GM12878 (cell line): ENCODE measurements at regions not wholly inside any gene's neighbourhood (a gene's known extent, or its start where the extent isn't known, plus 50 kb on each side); places are given as distances from the start of the nearest gene placed in this dataset.

ENCODE experiments used
- ATAC-seq: fragments of 200-7000 bp; cut with Tn5 transposase; 3 replicates; pipeline ENCODE4 v1.9.1; 2020; ENCODE audit warnings: mild to moderate bottlenecking, moderate library complexity
- BruUV-seq: library from RNA; stranded (reverse); fragments of 400-500 nt; replicated peaks from 2 replicates; lab custom pipeline; 2021; lab: Mats Ljungman, UMichigan
- CTCF ChIA-PET: fragments of 300-600 bp; sonication (Branson Sonifier 250); formaldehyde crosslinking; extraction: SDS; loops from one replicate; lab custom pipeline; 2021; ENCODE audit warnings: inconsistent platforms; lab: Yijun Ruan, JAX
- POLR2A ChIA-PET: fragments of 350-600 bp; formaldehyde crosslinking; extraction: SDS; loops from one replicate; lab custom pipeline; 2021; ENCODE audit warnings: inconsistent platforms; lab: Charles Lee
- RAD21 ChIA-PET: fragments of 300-600 bp; sonication (Branson Sonifier 250); formaldehyde crosslinking; loops from one replicate; lab custom pipeline; 2023; ENCODE audit warnings: antibody characterized with exemption; ENCODE audit not compliant: unreplicated experiment; lab: Charles Lee
- SMC1A ChIA-PET: fragments of 300-600 bp; sonication (Branson Sonifier 250); formaldehyde crosslinking; loops from one replicate; lab custom pipeline; 2023; ENCODE audit not compliant: unreplicated experiment, uncharacterized antibody; lab: Charles Lee
- DNase-seq: peaks from one replicate; pipeline ENCODE4 v3.0.0-alpha.2; 2011; ENCODE audit warnings: low read depth, low spot score
- FAIRE-seq: peaks from 3 replicates; lab custom pipeline; 2011; peaks lifted over from hg19 to GRCh38; lab: Jason Lieb, UNC
- H2AFZ ChIP-seq: 2 replicates; pipeline ENCODE4 v1.6.0; 2011; ENCODE audit warnings: low read depth, low read length, control low read depth; ENCODE audit not compliant: control insufficient read depth
- H3K27ac ChIP-seq: 2 replicates; pipeline ENCODE4 v1.5.1; 2011; ENCODE audit warnings: control low read depth; ENCODE audit not compliant: control insufficient read depth, insufficient read depth
- H3K27me3 ChIP-seq, 2 experiments: replicated peaks in 1 of 2; 2 replicates each; pipeline versions ENCODE4 v1.6.0 to v1.6.1; 2011; ENCODE audit warnings: low read length in 1 of 2; ENCODE audit not compliant: control insufficient read depth in 2 of 2, insufficient read depth in 2 of 2
- H3K36me3 ChIP-seq, 2 experiments: 2 replicates each; pipeline ENCODE4 v1.5.1; 2011; ENCODE audit warnings: low read length in 1 of 2; ENCODE audit not compliant: control insufficient read depth in 2 of 2, insufficient read depth in 2 of 2
- H3K4me1 ChIP-seq: 2 replicates; pipeline ENCODE4 v1.6.1; 2011; ENCODE audit warnings: mild to moderate bottlenecking, low read length, moderate library complexity, mixed read lengths; ENCODE audit not compliant: control insufficient read depth, insufficient read depth
- H3K4me2 ChIP-seq: 2 replicates; pipeline ENCODE4 v1.6.0; 2011; ENCODE audit warnings: control low read depth; ENCODE audit not compliant: control insufficient read depth, insufficient read depth
- H3K4me3 ChIP-seq: fragments of 200-600 bp; sonication (generic); 2 replicates; pipeline ENCODE4 v1.5.1; 2016
- H3K79me2 ChIP-seq: 2 replicates; pipeline ENCODE4 v1.6.0; 2011; ENCODE audit warnings: low read length; ENCODE audit not compliant: control insufficient read depth, insufficient read depth
- H3K9ac ChIP-seq: 2 replicates; pipeline ENCODE4 v1.8.0; 2011; ENCODE audit warnings: low read length, control low read depth, mixed read lengths; ENCODE audit not compliant: control insufficient read depth, insufficient read depth
- H3K9me3 ChIP-seq: replicated peaks from 3 replicates; pipeline ENCODE4 v1.5.1; 2011; ENCODE audit warnings: mild to moderate bottlenecking, low read length; ENCODE audit not compliant: control insufficient read depth, insufficient read depth
- H4K20me1 ChIP-seq: 2 replicates; pipeline ENCODE4 v1.6.0; 2011; ENCODE audit not compliant: control insufficient read depth, insufficient read depth
- BHLHE40 ChIP-seq, 2 experiments: fragments of 450-650 bp in 1 of 2; IDR thresholded peaks; 2 replicates each; pipeline ENCODE4 v1.6.1; 2011 to 2017; ENCODE audit warnings: low read depth in 2 of 2, borderline replicate concordance in 1 of 2, improper control_type of control experiment in 1 of 2, low read length in 1 of 2, mild to moderate bottlenecking in 1 of 2
- BMI1 ChIP-seq: fragments of 450-650 bp; IDR thresholded peaks from 2 replicates; pipeline ENCODE4 v1.6.1; 2016; ENCODE audit warnings: mild to moderate bottlenecking, moderate library complexity, borderline replicate concordance
- CREB1 ChIP-seq: IDR thresholded peaks from 2 replicates; pipeline ENCODE4 v1.6.1; 2012; ENCODE audit warnings: low read depth, mild to moderate bottlenecking, inconsistent platforms
- ESRRA ChIP-seq: IDR thresholded peaks from 2 replicates; pipeline ENCODE4 v1.6.1; 2012; ENCODE audit warnings: mild to moderate bottlenecking, low read length, improper control_type of control experiment
- FOXK2 ChIP-seq: fragments of 450-650 bp; IDR thresholded peaks from 2 replicates; pipeline ENCODE4 v1.6.1; 2017; ENCODE audit warnings: mild to moderate bottlenecking, moderate library complexity
- JUNB ChIP-seq: IDR thresholded peaks from 2 replicates; pipeline ENCODE4 v1.6.1; 2016; ENCODE audit warnings: antibody characterized with exemption, mild to moderate bottlenecking
- NKRF ChIP-seq: fragments of 450-650 bp; conservative IDR thresholded peaks from 2 replicates; pipeline ENCODE4 v1.6.1; 2017; ENCODE audit warnings: mild to moderate bottlenecking, moderate library complexity
- STAT3 ChIP-seq: IDR thresholded peaks from 2 replicates; pipeline ENCODE4 v1.6.1; 2011; ENCODE audit warnings: low read depth, low read length, improper control_type of control experiment
- TCF7 ChIP-seq: IDR thresholded peaks from 2 replicates; pipeline ENCODE4 v1.6.1; 2014; ENCODE audit warnings: antibody characterized with exemption, borderline replicate concordance
- ZNF207 ChIP-seq: fragments of 450-650 bp; IDR thresholded peaks from 2 replicates; pipeline ENCODE4 v1.6.1; 2014; ENCODE audit warnings: antibody characterized with exemption, mild to moderate bottlenecking, borderline replicate concordance
- WGBS: methylation state at CpG from one replicate; pipeline ENCODE4 v1.1.6; 2016; ENCODE audit warnings: low lambda C conversion rate; ENCODE audit not compliant: insufficient replicate concordance, insufficient coverage; ENCODE audit errors: missing lambda C conversion rate; 5-methylcytosine and 5-hydroxymethylcytosine counted together
- in situ Hi-C: fragments of 300-500 bp; cut with MboI; formaldehyde crosslinking; loops from 9 replicates; pipeline ENCODE4 v1.14.3; 2018; ENCODE audit warnings: mixed read lengths
- intact Hi-C: fragments of 100-400 bp; cut with micrococcal nuclease; formaldehyde crosslinking; loops from one replicate; pipeline ENCODE4 v1.14.2; 2022; ENCODE audit not compliant: unreplicated experiment
- TF ChIP-seq, protein P1 (sequence below): IDR thresholded peaks from 2 replicates; pipeline ENCODE4 v1.6.1; 2012; ENCODE audit warnings: low read depth, low read length, improper control_type of control experiment
- TF ChIP-seq, protein P2 (sequence below): fragments of 450-650 bp; IDR thresholded peaks from 2 replicates; pipeline ENCODE4 v1.6.1; 2014; ENCODE audit warnings: mild to moderate bottlenecking

DNA sequence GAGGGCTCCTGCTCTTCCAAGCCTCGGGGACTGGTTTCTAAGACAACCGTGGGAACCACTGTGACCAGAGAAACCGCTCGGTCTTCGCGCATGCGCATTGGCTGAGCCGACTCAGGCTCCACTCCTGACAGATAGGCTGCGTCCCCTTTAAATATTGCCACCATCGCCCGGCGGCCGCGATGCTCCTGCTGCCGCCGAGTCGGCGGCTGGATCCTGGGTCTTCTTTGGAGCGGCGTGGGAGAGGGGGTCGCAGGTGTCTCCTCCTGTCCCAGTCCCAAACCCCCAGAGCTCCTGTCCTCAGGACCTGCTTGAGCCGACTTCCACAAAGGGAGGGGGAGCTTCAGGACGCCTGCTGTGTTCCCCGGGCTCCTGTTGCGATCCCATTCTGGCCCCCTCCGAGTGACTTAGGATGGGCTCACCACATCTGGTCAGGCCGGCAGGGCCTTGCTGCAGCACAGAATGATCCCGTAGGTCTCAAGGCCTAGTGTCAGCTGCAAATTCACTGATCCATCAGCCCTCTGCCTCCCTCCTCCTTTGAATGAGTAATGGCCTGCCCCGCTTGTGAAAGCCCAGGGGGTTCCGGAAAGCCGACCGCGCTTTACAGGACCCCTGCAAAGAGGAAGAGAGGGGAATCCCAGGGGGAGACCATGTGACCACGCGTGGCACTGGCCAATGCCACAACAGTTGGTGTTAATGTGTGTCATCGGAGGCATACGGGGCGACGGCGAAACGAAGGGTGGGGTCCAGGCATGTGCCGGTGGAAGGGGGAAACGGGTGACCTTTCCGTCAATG is 683.2 kb upstream of the TPTE start:
- H3K4me3 ChIP-seq = no peak overlapping the region
- intact Hi-C loops = no loop called here
- H3K27me3 ChIP-seq = no peaks in the 10 kb centered on the region
- ATAC-seq (no peak), DNase-seq (no peak), FAIRE-seq (no peak)
- no peak overlapping the region for H3K4me2 ChIP-seq
- TF ChIP-seq TCF7 (no peak), BMI1 (no peak)
- BruUV-seq = no TSS peak
- no peak overlapping the region for H2AFZ ChIP-seq
- no peak overlapping the region for H3K27ac ChIP-seq
- WGBS = 76% methylated on average over 44 of the region's 44 CpGs
- SMC1A ChIA-PET = no interaction called here
- CTCF ChIA-PET = no interaction called here
- no peaks in the 10 kb centered on the region for H4K20me1 ChIP-seq
- no peaks in the 10 kb centered on the region; the same call in 2 of the 3 replicates for H3K9me3 ChIP-seq
- no peaks in the 10 kb centered on the region for H3K79me2 ChIP-seq
- no peak overlapping the region for H3K9ac ChIP-seq
- H3K4me1 ChIP-seq = no peaks in the 10 kb centered on the region
- no peaks in the 10 kb centered on the region for H3K36me3 ChIP-seq
- POLR2A ChIA-PET = no interaction called here
- RAD21 ChIA-PET = no interaction called here
- in situ Hi-C loops = no loop called here

DNA sequence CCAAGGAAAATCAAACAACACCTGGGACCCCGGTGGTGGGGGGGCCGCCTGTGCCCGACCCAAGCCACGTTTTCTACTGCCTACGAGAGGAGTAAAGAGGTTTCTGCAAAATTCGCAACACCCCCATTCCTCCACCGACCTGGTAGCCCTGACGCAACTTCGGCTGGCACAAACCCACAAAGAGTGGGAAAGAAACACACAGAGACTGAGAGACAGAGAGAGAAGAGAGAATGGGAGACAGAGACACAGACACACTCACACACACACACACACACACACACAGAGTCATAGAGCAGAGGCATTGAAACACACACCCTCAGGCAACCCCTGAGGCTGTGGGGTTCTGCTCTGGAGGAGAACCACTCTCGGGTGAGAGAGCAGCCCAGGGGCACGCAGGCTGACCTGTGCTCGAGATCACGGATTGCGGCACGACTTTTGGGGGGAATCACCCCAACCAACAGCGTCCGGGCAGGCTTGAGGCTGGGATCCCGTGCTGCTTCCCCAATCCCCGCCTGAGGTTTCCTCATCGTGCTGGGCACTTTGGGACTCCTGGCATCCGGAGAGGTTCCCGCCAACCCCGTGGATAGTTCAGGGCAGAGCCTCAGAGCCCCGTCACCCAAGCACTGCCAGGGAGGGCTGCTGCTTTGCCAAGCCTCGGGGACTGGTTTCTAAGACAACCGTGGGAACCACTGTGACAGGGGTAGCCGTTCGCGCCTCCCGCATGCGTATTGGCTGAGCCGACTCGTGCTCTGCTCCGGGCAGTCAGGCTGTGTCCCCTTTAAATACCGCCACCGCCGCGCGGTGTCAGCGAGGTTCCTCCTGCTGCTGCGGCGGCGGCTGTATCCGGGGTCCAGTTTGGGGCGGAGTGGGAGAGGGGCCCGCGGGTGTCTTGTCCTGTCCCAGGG is 682.4 kb upstream of the TPTE start:
- ATAC-seq (no peak), FAIRE-seq (no peak), DNase-seq (no peak)
- 64% methylated on average over 47 of the region's 47 CpGs for WGBS
- Histone ChIP-seq H3K4me1 (no peaks in the 10 kb centered on the region), H3K27me3 (no peaks in the 10 kb centered on the region), H3K9me3 (no peaks in the 10 kb centered on the region; the same call in 2 of the 3 replicates), H3K4me3 (no peak overlapping the region), H3K36me3 (no peaks in the 10 kb centered on the region), H3K4me2 (no peak overlapping the region), H2AFZ (no peak overlapping the region), H3K27ac (no peak overlapping the region), H3K9ac (no peak overlapping the region), H3K79me2 (no peaks in the 10 kb centered on the region), H4K20me1 (no peaks in the 10 kb centered on the region)
- ChIA-PET POLR2A (no interaction called here), SMC1A (no interaction called here), CTCF (no interaction called here), RAD21 (no interaction called here)
- BruUV-seq = no TSS peak
- intact Hi-C loops (no loop called here), in situ Hi-C loops (no loop called here)
- TF ChIP-seq ZNF207 (no peak), FOXK2 (no peak), ESRRA (no peak), NKRF (no peak), STAT3 (no peak), JUNB (no peak), CREB1 (no peak), BHLHE40 (IDR thresholded peaks at IDR 0.05; ENCODE audit: borderline replicate concordance in 1 of 2, low read depth in 2 of 2, low read length in 1 of 2) (no peak)
- TF ChIP-seq, protein P1, sequence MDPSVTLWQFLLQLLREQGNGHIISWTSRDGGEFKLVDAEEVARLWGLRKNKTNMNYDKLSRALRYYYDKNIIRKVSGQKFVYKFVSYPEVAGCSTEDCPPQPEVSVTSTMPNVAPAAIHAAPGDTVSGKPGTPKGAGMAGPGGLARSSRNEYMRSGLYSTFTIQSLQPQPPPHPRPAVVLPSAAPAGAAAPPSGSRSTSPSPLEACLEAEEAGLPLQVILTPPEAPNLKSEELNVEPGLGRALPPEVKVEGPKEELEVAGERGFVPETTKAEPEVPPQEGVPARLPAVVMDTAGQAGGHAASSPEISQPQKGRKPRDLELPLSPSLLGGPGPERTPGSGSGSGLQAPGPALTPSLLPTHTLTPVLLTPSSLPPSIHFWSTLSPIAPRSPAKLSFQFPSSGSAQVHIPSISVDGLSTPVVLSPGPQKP = no peak
- TF ChIP-seq, protein P2, sequence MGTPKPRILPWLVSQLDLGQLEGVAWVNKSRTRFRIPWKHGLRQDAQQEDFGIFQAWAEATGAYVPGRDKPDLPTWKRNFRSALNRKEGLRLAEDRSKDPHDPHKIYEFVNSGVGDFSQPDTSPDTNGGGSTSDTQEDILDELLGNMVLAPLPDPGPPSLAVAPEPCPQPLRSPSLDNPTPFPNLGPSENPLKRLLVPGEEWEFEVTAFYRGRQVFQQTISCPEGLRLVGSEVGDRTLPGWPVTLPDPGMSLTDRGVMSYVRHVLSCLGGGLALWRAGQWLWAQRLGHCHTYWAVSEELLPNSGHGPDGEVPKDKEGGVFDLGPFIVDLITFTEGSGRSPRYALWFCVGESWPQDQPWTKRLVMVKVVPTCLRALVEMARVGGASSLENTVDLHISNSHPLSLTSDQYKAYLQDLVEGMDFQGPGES = no peak
